OCI-LY1 (cell line): ENCODE measurements at regions not wholly inside any gene's neighbourhood (a gene's known extent, or its start where the extent isn't known, plus 50 kb on each side); places are given as distances from the start of the nearest gene placed in this dataset.

Experiments
- EZH2 ChIP-seq: fragments of 200-600 bp; sonication (generic), shearing (Covaris generic); IDR thresholded peaks from 2 replicates; pipeline ENCODE4 v1.8.0; 2017; ENCODE audit warnings: borderline replicate concordance, mixed run types, mild to moderate bottlenecking, antibody characterized with exemption, low read length, moderate library complexity, mixed read lengths
- TF ChIP-seq, protein P1 (sequence below): fragments of 200-600 bp; sonication (generic), shearing (Covaris generic); IDR thresholded peaks from 2 replicates; pipeline ENCODE4 v1.5.1; 2017; ENCODE audit warnings: mild to moderate bottlenecking, antibody characterized with exemption, low read length, moderate library complexity, mixed read lengths

DNA sequence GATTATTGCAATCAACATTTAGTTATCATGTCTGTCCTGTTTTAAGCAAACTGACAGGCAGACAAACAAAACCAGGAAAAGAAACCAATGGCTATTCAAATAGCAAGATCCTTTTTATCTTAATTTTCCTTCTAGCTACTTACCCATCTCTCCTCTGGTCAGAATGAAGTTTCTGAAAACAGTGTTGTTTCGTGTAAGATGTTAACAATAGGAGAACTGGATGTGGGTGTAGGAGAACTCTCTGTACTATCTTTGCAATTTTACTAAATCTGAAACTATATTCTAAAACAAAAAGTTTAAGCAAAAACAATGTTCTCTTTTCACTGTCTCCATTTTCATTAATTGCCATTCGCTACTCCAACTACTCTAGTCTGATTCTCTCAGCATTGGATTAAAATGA is 726.4 kb downstream of the ZNF385D start:
- TF ChIP-seq, protein P1, sequence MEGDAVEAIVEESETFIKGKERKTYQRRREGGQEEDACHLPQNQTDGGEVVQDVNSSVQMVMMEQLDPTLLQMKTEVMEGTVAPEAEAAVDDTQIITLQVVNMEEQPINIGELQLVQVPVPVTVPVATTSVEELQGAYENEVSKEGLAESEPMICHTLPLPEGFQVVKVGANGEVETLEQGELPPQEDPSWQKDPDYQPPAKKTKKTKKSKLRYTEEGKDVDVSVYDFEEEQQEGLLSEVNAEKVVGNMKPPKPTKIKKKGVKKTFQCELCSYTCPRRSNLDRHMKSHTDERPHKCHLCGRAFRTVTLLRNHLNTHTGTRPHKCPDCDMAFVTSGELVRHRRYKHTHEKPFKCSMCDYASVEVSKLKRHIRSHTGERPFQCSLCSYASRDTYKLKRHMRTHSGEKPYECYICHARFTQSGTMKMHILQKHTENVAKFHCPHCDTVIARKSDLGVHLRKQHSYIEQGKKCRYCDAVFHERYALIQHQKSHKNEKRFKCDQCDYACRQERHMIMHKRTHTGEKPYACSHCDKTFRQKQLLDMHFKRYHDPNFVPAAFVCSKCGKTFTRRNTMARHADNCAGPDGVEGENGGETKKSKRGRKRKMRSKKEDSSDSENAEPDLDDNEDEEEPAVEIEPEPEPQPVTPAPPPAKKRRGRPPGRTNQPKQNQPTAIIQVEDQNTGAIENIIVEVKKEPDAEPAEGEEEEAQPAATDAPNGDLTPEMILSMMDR, result no peak
- no peak for TF ChIP-seq EZH2
